ENCODE measurements at regions not wholly inside any gene's neighbourhood (a gene's known extent, or its start where the extent isn't known, plus 50 kb on each side); places are given as distances from the start of the nearest gene placed in this dataset.

DNA sequence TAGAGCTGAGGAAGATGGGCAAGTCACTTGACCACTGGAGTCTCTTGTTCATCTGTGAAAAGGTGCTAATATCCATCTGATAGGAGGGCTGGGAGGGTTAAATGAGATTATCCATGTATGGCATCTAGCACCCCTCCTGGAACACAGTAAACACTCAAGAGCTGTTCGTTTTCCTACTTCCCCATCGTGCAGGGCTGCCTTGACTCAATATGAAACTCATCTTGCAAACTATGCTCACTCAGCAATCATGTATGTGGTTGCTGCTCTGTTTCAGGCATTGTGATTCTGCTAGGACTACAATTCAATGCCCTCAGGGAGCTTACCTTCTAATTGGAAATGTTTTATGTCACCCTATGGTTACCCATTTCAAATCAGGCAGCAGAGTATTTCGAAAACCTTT is 395.6 kb downstream of the BCAT1 start:
- TF ChIP-seq EZH2 (IDR thresholded peaks at IDR 0.05; ENCODE audit: insufficient read depth, poor library complexity, severe bottlenecking) (no peak), EZH2phosphoT487 (IDR thresholded peaks at IDR 0.05; ENCODE audit: insufficient read depth, low read depth) (no peak)
